Large intestine (tissue), 3 donors: ENCODE measurements at regions not wholly inside any gene's neighbourhood (a gene's known extent, or its start where the extent isn't known, plus 50 kb on each side); places are given as distances from the start of the nearest gene placed in this dataset.

Experiments
- DNase-seq, 2 donors: peaks; one replicate each; pipeline versions ENCODE4 v3.0.0 to v3.0.0-alpha.2; 2013
- H3K27ac ChIP-seq: one replicate; pipeline ENCODE4 v1.5.1; 2013; ENCODE audit warnings: low read length
- H3K27me3 ChIP-seq: 2 replicates; pipeline ENCODE4 v1.6.1; 2013; ENCODE audit warnings: low read length; ENCODE audit not compliant: control insufficient read depth, insufficient read depth
- H3K36me3 ChIP-seq: 2 replicates; pipeline ENCODE4 v1.6.1; 2013; ENCODE audit warnings: low read length; ENCODE audit not compliant: control insufficient read depth, insufficient read depth
- H3K4me1 ChIP-seq: one replicate; pipeline ENCODE4 v1.6.1; 2013; ENCODE audit warnings: low read length; ENCODE audit not compliant: control insufficient read depth, insufficient read depth
- H3K4me3 ChIP-seq: one replicate; pipeline ENCODE4 v1.5.1; 2013; ENCODE audit warnings: low read length
- H3K9me3 ChIP-seq: one replicate; pipeline ENCODE4 v1.6.1; 2013; ENCODE audit warnings: mild to moderate bottlenecking, low read depth, low read length, moderate library complexity; ENCODE audit not compliant: control insufficient read depth
- WGBS: methylation state at CpG from one replicate; pipeline ENCODE4 v1.1.5; 2013; ENCODE audit warnings: low lambda C conversion rate; ENCODE audit not compliant: insufficient coverage; 5-methylcytosine and 5-hydroxymethylcytosine counted together

DNA sequence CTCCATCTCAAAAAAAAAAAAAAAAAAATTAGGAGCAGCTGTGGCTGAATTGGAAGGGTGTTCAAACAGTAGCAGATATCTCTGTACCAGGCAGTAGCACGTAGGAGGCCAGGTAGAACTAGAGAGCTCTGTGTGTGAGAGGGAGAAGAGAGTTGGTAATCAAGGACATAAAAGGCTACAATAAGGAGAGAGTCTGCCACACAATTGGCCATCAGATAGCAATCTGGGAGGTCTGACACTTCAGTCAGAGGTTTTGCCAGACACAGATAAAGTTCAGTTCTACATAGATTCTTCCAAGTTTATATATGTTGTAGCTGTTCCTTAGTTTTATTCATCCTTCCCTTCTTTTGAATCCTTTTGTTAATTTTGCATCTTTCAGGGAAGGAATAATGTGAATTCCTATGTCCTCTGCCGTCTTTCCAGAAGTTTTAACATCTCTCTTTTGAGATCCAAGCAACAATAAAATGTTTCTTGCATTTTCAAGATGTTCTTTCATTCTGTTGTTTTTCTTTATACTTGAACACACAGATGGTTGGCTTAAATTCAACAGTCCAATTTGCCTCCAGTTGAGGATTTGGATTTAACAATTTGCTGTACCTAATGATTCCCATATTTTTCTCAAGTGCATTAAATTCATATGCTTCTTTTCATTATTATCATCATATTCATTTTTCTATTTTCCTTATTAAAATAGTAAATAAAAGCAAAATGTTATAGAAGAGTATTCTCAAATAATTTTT lies 600.3 kb upstream of the GCFC2 start:
- no peaks in the 10 kb centered on the region for H3K9me3 ChIP-seq
- 75% methylated on average over 1 of the region's 2 CpGs for WGBS
- H3K4me3 ChIP-seq: no peak overlapping the region
- no peaks in the 10 kb centered on the region for H3K4me1 ChIP-seq
- no peaks in the 10 kb centered on the region for H3K36me3 ChIP-seq
- no peak overlapping the region for H3K27ac ChIP-seq
- H3K27me3 ChIP-seq: no peaks in the 10 kb centered on the region
- no peak for DNase-seq

DNA sequence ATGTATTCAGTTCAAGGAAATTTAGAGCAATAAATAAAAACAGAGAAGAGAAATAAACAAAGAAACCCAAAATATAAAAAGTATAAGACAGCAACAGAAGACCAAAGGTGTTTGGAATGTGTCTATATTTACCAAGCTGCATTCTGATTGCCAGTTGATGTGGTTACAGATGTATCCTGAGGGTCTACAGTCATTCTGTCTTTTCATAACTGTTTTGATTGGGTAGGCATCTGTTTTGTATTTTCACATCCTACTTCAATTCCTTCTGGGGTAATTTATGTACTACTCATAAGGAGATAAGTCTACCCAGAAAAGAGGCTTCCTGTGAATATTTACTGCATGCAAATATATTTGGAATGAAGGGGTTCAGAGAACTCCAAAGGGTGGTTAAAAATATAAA lies 596.8 kb upstream of the GCFC2 start:
- DNase-seq: no peak

DNA sequence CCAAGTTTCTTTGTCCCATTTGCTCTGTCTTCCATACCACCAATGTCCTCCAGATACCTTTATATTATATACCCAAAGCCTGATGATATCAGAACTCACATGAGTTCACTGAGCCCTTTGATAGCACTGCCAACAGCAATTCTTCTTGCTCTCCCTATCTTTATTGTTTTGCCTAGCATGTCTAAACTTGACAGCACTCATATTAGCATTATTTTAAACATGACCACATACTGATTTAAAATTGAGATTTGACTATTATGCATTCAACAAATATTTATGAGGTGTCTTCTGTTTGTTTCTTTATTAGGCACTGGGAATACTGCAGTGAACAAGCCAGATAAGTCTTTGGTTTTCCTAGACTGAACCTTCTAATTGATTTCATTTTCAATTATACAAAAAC lies 587.3 kb upstream of the GCFC2 start:
- Histone ChIP-seq H3K27me3 (no peaks in the 10 kb centered on the region), H3K36me3 (no peaks in the 10 kb centered on the region), H3K4me1 (no peaks in the 10 kb centered on the region), H3K9me3 (no peaks in the 10 kb centered on the region), H3K4me3 (no peak overlapping the region), H3K27ac (no peak overlapping the region)
- DNase-seq: no peak

More for the DNA sequence above, 596.8 kb upstream of the GCFC2 start:
- no peak overlapping the region for H3K4me3 ChIP-seq
- H3K36me3 ChIP-seq: no peaks in the 10 kb centered on the region
- H3K27me3 ChIP-seq: no peaks in the 10 kb centered on the region
- no peak overlapping the region for H3K27ac ChIP-seq
- no peaks in the 10 kb centered on the region for H3K9me3 ChIP-seq
- H3K4me1 ChIP-seq: no peaks in the 10 kb centered on the region

DNA sequence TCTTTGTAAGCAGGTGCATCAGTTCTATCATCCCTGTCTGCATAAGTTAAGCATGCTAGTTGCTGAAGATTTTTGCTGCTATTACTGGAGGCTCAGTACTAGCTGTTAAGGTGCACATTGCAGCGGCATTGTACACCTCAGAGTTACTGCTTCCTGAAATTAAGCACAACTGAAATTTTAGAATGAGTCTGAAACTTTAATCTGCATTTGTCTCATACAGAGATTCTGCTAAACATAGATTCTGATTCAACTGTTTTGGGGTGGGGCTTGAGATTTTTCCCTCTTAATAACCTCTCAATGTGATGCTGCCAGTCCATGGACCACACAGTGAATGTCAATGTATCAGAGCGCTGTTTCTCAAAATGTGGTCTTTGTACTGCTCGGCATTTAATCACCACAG lies 585.7 kb upstream of the GCFC2 start:
- no peaks in the 10 kb centered on the region for H3K9me3 ChIP-seq
- H3K27me3 ChIP-seq: no peaks in the 10 kb centered on the region
- H3K27ac ChIP-seq: no peak overlapping the region
- no peaks in the 10 kb centered on the region for H3K36me3 ChIP-seq
- H3K4me3 ChIP-seq: no peak overlapping the region
- no peaks in the 10 kb centered on the region for H3K4me1 ChIP-seq
- DNase-seq: no peak
- no CpG with 5 or more reads among the region's 3 CpGs for WGBS

DNA sequence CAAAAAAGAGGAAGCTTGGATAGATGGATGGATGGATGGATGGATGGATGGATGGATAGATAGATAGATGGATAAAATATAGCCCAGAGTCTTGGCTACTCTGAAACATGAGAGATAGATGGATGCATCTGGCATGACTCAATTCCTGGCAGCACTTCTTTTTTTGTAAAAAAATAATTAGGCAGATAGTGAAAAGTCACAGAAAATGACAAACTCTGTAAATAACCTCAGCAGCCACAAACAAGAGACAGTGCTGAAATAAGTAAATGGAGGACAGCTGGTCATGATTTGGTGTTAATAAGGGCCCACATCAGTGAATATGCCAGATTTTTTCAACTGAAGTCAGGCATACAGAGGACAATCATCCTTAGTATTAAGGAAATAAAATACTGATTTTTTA lies 585.0 kb upstream of the GCFC2 start:
- H3K9me3 ChIP-seq: no peaks in the 10 kb centered on the region
- no peak for DNase-seq
- no peaks in the 10 kb centered on the region for H3K27me3 ChIP-seq
- H3K27ac ChIP-seq: no peak overlapping the region
- no peaks in the 10 kb centered on the region for H3K4me1 ChIP-seq
- H3K36me3 ChIP-seq: no peaks in the 10 kb centered on the region
- no peak overlapping the region for H3K4me3 ChIP-seq

DNA sequence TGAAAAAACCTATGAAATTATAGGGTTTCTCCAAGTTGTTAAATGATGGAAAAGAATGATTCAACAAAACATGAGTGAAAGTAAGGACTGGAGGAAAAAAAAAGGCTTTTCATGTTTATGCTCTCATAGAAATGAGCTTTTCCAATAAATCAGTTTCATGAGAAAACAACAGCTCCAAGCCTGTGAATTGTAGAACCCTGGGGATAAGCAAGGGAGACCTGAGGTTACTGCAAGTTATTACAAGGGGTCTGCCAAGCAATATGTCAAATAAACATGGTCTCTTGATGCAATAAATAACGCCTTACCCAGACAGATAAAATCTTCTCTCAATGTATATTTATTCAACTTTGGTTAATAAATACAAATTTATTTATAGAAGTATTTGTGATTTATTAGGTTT lies 577.9 kb upstream of the GCFC2 start:
- H3K4me3 ChIP-seq: no peak overlapping the region
- no peaks in the 10 kb centered on the region for H3K9me3 ChIP-seq
- H3K27me3 ChIP-seq: no peaks in the 10 kb centered on the region
- no peaks in the 10 kb centered on the region for H3K36me3 ChIP-seq
- no peaks in the 10 kb centered on the region for H3K4me1 ChIP-seq
- WGBS: 20% methylated on average over 1 of the region's 1 CpG
- no peak overlapping the region for H3K27ac ChIP-seq
- no peak for DNase-seq

DNA sequence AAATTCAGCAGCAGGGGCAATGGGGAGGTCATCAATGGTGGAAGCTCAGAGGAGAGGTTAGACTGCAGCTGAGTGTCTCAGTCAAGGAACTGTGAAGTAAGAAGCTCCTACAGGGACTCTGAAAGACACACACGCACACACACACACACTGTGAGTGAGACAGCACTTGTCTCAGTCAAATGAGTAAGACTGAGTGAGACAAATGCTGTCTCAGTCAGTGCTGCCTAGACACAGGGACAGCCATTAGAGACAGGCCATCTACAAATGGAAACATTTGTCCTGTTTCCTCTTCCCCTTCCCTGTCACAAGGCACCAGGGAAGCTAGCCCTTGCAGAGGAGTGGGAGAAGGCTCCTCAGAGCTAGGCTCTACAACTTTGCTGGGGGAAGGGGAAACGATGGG lies 577.4 kb upstream of the GCFC2 start:
- H3K27me3 ChIP-seq: no peaks in the 10 kb centered on the region

DNA sequence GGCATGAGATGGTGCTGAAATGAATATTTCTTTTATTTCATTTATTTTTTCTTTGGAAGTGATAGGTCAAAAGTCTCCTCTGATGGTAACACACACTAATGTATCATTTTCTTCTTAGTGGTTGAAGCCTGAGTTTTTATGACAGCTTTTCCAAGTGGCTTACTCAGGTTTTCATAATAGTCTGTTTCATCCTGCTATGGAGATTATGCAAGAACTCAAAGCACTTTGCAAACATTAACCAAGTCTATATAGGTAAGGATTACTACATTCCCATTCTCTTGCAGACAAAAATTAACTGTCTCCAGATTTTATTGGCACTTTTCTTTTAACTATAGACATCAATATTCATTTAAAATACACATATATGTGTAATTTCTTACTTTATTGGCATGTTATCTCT lies 572.6 kb upstream of the GCFC2 start:
- H3K4me1 ChIP-seq: no peaks in the 10 kb centered on the region
- no peaks in the 10 kb centered on the region for H3K36me3 ChIP-seq
- H3K27ac ChIP-seq: peak overlapping the region; percentile 34
- no peak overlapping the region for H3K4me3 ChIP-seq
- no peaks in the 10 kb centered on the region for H3K27me3 ChIP-seq
- peak in 1 of 2 donors; percentile 52 for DNase-seq
- no peaks in the 10 kb centered on the region for H3K9me3 ChIP-seq

More for the DNA sequence above, 577.4 kb upstream of the GCFC2 start:
- no peak for DNase-seq
- Histone ChIP-seq H3K36me3 (no peaks in the 10 kb centered on the region), H3K9me3 (no peaks in the 10 kb centered on the region), H3K4me3 (no peak overlapping the region), H3K27ac (no peak overlapping the region), H3K4me1 (no peaks in the 10 kb centered on the region)
- 88% methylated on average over 1 of the region's 2 CpGs for WGBS

DNA sequence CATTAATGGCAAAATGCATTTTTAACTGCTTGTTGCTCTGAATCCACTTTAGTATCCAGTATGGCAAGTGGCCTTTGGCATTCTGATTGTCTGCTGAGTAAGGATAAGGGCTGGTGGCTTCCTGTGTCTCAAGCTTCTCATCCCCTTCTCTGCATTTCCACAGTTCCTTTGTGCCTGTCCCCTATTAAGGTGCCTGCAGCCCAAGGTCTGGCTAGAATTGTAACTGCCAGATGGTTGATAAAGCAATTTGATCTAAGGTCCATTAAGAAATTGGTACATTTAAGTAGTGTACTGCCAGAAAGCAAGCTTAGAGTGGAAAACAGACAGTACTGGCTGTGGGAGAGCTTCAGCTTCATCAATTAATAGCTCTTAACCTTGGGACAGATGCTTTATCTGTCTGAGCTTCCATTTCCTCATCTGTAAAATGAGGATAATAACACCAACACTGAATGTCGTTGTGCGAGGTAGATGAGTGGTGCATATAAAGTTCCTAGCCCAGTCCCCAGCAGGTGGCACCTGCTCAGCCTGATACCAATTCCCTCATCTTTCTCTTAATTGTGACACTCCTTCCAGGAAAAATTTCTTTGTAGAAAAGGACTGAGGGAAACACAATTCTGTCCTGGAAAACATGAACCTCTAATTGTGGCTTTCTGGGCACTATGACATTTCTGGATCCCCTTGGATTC lies 570.6 kb upstream of the GCFC2 start:
- Histone ChIP-seq H3K27ac (no peak overlapping the region), H3K36me3 (no peaks in the 10 kb centered on the region), H3K4me1 (no peaks in the 10 kb centered on the region), H3K27me3 (no peaks in the 10 kb centered on the region), H3K4me3 (no peak overlapping the region), H3K9me3 (no peaks in the 10 kb centered on the region)
- no CpG with 5 or more reads among the region's 2 CpGs for WGBS
- DNase-seq: no peak

DNA sequence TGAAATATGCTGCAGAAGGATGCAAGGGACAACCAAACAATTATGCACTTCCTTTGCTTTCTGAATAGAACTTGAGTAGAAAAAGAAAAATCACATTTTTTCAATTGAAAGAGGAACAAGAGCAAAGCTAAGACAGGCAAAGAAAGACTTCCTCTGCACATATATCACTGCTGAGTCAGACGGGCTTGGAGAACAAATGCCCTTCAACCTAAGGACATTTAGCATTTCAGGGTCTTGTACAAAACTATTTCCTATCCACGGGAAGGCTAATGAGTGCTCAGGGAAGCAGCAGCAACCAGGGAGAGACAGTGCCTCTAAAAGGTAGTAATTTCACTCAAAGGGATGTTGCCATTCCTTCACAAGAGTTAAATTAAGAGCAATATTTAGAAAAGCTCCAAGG lies 570.0 kb upstream of the GCFC2 start:
- Histone ChIP-seq H3K27ac (no peak overlapping the region), H3K4me1 (no peaks in the 10 kb centered on the region), H3K9me3 (no peaks in the 10 kb centered on the region), H3K4me3 (no peak overlapping the region), H3K27me3 (no peaks in the 10 kb centered on the region), H3K36me3 (no peaks in the 10 kb centered on the region)
- WGBS: no CpG with 5 or more reads among the region's 2 CpGs
- no peak for DNase-seq

DNA sequence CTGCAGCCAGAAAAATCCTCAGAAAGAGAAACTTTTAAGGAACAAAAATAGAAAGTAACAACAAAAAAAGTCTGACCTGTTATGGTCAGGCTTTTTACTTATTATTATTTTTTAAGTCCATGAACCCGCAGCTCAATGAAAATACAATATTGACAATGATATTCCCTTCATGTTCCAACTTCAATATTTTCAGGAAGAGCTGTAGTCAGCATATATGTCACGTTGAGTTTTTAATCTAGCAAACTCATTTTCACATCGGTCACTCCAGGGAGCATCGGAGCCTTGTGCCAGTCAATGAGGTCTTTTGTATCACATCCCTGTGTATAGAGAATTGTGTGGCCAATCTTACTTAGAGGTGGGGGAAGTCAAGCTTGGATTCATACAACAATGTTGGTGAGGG lies 568.4 kb upstream of the GCFC2 start:
- H3K9me3 ChIP-seq: no peaks in the 10 kb centered on the region
- no peaks in the 10 kb centered on the region for H3K4me1 ChIP-seq
- WGBS: 0% methylated on average over 1 of the region's 4 CpGs
- DNase-seq: no peak
- H3K27me3 ChIP-seq: no peaks in the 10 kb centered on the region
- H3K36me3 ChIP-seq: no peaks in the 10 kb centered on the region
- H3K4me3 ChIP-seq: no peak overlapping the region
- no peak overlapping the region for H3K27ac ChIP-seq
